COLO668 (cell line): ENCODE measurements at regions not wholly inside any gene's neighbourhood (a gene's known extent, or its start where the extent isn't known, plus 50 kb on each side); places are given as distances from the start of the nearest gene placed in this dataset.
A peak's percentile ranks its signal among the peaks of the same experiment; 100 is the strongest.

Experiments used
- DNase-seq: peaks from one replicate; lab custom pipeline; 2025; ENCODE audit not compliant: unreplicated experiment; lab: John Stamatoyannopoulos, UW

- no peak for DNase-seq
Measured at GRCh38 chr3:187618722-187619121, 51.5 kb downstream of the SST start.

GRCh38 chr3:187617213-187617612, 53.0 kb downstream of the SST start:
- DNase-seq: no peak

- DNase-seq: peak; percentile 29
Measured at GRCh38 chr3:187616307-187616972, 53.8 kb downstream of the SST start.

GRCh38 chr3:187615630-187616029, 54.6 kb downstream of the SST start:
- no peak for DNase-seq

GRCh38 chr3:187612656-187613055, 57.5 kb downstream of the SST start:
- DNase-seq: no peak

- no peak for DNase-seq
Measured at GRCh38 chr3:187610981-187611511, 59.1 kb downstream of the SST start.

GRCh38 chr3:187594272-187594671, 75.9 kb downstream of the SST start:
- DNase-seq: no peak

GRCh38 chr3:187593451-187593850, 76.7 kb downstream of the SST start:
- DNase-seq: no peak

- no peak for DNase-seq
Measured at GRCh38 chr3:187590861-187591576, 79.2 kb downstream of the SST start.

GRCh38 chr3:187587076-187587475, 83.1 kb downstream of the SST start:
- DNase-seq: no peak

- no peak for DNase-seq
Measured at GRCh38 chr3:187586226-187586625, 84.0 kb downstream of the SST start.

GRCh38 chr3:187572441-187572840, 97.8 kb downstream of the SST start:
- DNase-seq: no peak

GRCh38 chr3:187571701-187572100, 98.5 kb downstream of the SST start:
- DNase-seq: no peak

GRCh38 chr3:187570776-187571175, 99.4 kb downstream of the SST start:
- no peak for DNase-seq

- no peak for DNase-seq
Measured at GRCh38 chr3:187568171-187568570, 102.0 kb downstream of the SST start.

- DNase-seq: no peak
Measured at GRCh38 chr3:187567661-187568121, 102.5 kb downstream of the SST start.

GRCh38 chr3:187567021-187567420, 103.2 kb downstream of the SST start:
- no peak for DNase-seq

GRCh38 chr3:187565701-187566100, 104.5 kb downstream of the SST start:
- no peak for DNase-seq

GRCh38 chr3:187558990-187559389, 111.2 kb downstream of the SST start:
- no peak for DNase-seq

GRCh38 chr3:187551416-187551815, 118.8 kb downstream of the SST start:
- no peak for DNase-seq

GRCh38 chr3:187550446-187550845, 119.7 kb downstream of the SST start:
- no peak for DNase-seq

GRCh38 chr3:187545366-187545765, 124.8 kb downstream of the SST start:
- no peak for DNase-seq
